CD4-positive, alpha-beta T cell treated with Interleukin-17A for 1 hour (primary cell): ENCODE measurements at regions not wholly inside any gene's neighbourhood (a gene's known extent, or its start where the extent isn't known, plus 50 kb on each side); places are given as distances from the start of the nearest gene placed in this dataset.

Experiments used
- DNase-seq: peaks from one replicate; pipeline ENCODE4 v3.0.0-alpha.2; 2020

- DNase-seq: no peak
Measured at GRCh38 chr22:48139776-48140175, 1377.3 kb downstream of the TBC1D22A start.

GRCh38 chr22:48138855-48139254 lies 1376.4 kb downstream of the TBC1D22A start:
- DNase-seq: no peak

GRCh38 chr22:48138427-48138826 lies 1376.0 kb downstream of the TBC1D22A start:
- DNase-seq: no peak

- DNase-seq: no peak
Measured at GRCh38 chr22:48137640-48138039, 1375.2 kb downstream of the TBC1D22A start.

- no peak for DNase-seq
Measured at GRCh38 chr22:48135592-48135991, 1373.1 kb downstream of the TBC1D22A start.

GRCh38 chr22:48125416-48125815 lies 1363.0 kb downstream of the TBC1D22A start:
- DNase-seq: no peak

- DNase-seq: no peak
Measured at GRCh38 chr22:48121984-48122383, 1359.5 kb downstream of the TBC1D22A start.

GRCh38 chr22:48118654-48119053 lies 1356.2 kb downstream of the TBC1D22A start:
- DNase-seq: no peak

GRCh38 chr22:48116871-48117270 lies 1354.4 kb downstream of the TBC1D22A start:
- DNase-seq: no peak

GRCh38 chr22:48112687-48113521 lies 1350.5 kb downstream of the TBC1D22A start:
- DNase-seq: no peak

GRCh38 chr22:48106715-48107259 lies 1344.3 kb downstream of the TBC1D22A start:
- no peak for DNase-seq

GRCh38 chr22:48106215-48106614 lies 1343.8 kb downstream of the TBC1D22A start:
- DNase-seq: no peak

GRCh38 chr22:48105259-48105658 lies 1342.8 kb downstream of the TBC1D22A start:
- DNase-seq: no peak

- no peak for DNase-seq
Measured at GRCh38 chr22:48104766-48105165, 1342.3 kb downstream of the TBC1D22A start.

GRCh38 chr22:48104102-48104738 lies 1341.8 kb downstream of the TBC1D22A start:
- DNase-seq: no peak

- no peak for DNase-seq
Measured at GRCh38 chr22:48103126-48103875, 1340.9 kb downstream of the TBC1D22A start.

GRCh38 chr22:48102581-48102980 lies 1340.1 kb downstream of the TBC1D22A start:
- no peak for DNase-seq

- DNase-seq: no peak
Measured at GRCh38 chr22:48101704-48102103, 1339.3 kb downstream of the TBC1D22A start.

GRCh38 chr22:48100685-48101417 lies 1338.4 kb downstream of the TBC1D22A start:
- no peak for DNase-seq

GRCh38 chr22:48099671-48100070 lies 1337.2 kb downstream of the TBC1D22A start:
- DNase-seq: no peak

GRCh38 chr22:48099251-48099650 lies 1336.8 kb downstream of the TBC1D22A start:
- DNase-seq: no peak

GRCh38 chr22:48098921-48099245 lies 1336.4 kb downstream of the TBC1D22A start:
- no peak for DNase-seq
